ENCODE measurements at regions not wholly inside any gene's neighbourhood (a gene's known extent, or its start where the extent isn't known, plus 50 kb on each side); places are given as distances from the start of the nearest gene placed in this dataset.

- no peak for TF ChIP-seq FOXK2 (IDR thresholded peaks at IDR 0.05)
- no peak for TF ChIP-seq SP1 (IDR thresholded peaks at IDR 0.05)
- no peak for TF ChIP-seq HDGF (IDR thresholded peaks at IDR 0.05; ENCODE audit: borderline replicate concordance)
These were observed 367.6 kb downstream of the HLX start for GRCh38 chr1:221246628-221247415.

Measured in HEK293T (cell line).